ENCODE measurements at regions not wholly inside any gene's neighbourhood (a gene's known extent, or its start where the extent isn't known, plus 50 kb on each side); places are given as distances from the start of the nearest gene placed in this dataset.

GRCh38 chr10:28928484-28928883 lies 251.2 kb downstream of the BAMBI start:
- no peak for TF ChIP-seq SUZ12 (IDR thresholded peaks at IDR 0.05; ENCODE audit: extremely low read depth, insufficient read depth, insufficient read length)
- TF ChIP-seq YY1 (IDR thresholded peaks at IDR 0.05; ENCODE audit: insufficient read depth, insufficient read length) = no peak
- TF ChIP-seq ZNF274 (IDR thresholded peaks at IDR 0.05; ENCODE audit: low read depth, low read length) = no peak
